Lower lobe of right lung (tissue), 2 donors: ENCODE measurements at regions not wholly inside any gene's neighbourhood (a gene's known extent, or its start where the extent isn't known, plus 50 kb on each side); places are given as distances from the start of the nearest gene placed in this dataset.
"Not testable (repeated sequence)": the region's sequence is repeated elsewhere in the genome, so short reads cannot be mapped to it uniquely, and the experiment has no call there.

Experiments
- ATAC-seq, 2 donors: fragments of 200-7000 bp; cut with Tn5 transposase; one replicate each; pipeline ENCODE4 v1.9.1; 2020 to 2022; ENCODE audit warnings: mild to moderate bottlenecking in 2 of 2, moderate library complexity in 2 of 2
- DNase-seq: peaks from one replicate; pipeline ENCODE4 v3.0.0-alpha.2; 2020
- H3K27ac ChIP-seq: fragments of 200-600 bp; one replicate; pipeline ENCODE4 v1.8.0; 2022
- H3K27me3 ChIP-seq: fragments of 200-600 bp; one replicate; pipeline ENCODE4 v1.8.0; 2022; ENCODE audit warnings: low read depth
- H3K36me3 ChIP-seq: fragments of 200-600 bp; one replicate; pipeline ENCODE4 v1.8.0; 2022; ENCODE audit warnings: mild to moderate bottlenecking
- H3K4me1 ChIP-seq: fragments of 200-600 bp; one replicate; pipeline ENCODE4 v1.8.0; 2022
- H3K4me3 ChIP-seq: fragments of 200-600 bp; one replicate; pipeline ENCODE4 v1.8.0; 2022; ENCODE audit warnings: mild to moderate bottlenecking
- H3K9me3 ChIP-seq: fragments of 200-600 bp; one replicate; pipeline ENCODE4 v1.8.0; 2022
- CTCF ChIP-seq: fragments of 200-600 bp; IDR thresholded peaks from one replicate; pipeline ENCODE4 v1.8.0; 2022; ENCODE audit warnings: antibody characterized with exemption, mild to moderate bottlenecking
- intact Hi-C: fragments of 100-400 bp; cut with DNase I; formaldehyde crosslinking; loops from one replicate; pipeline ENCODE4 v1.11.0; 2022
- donor health status: DM: no; HTN: yes; CAD: no; lungs with severe emphysema.

DNA sequence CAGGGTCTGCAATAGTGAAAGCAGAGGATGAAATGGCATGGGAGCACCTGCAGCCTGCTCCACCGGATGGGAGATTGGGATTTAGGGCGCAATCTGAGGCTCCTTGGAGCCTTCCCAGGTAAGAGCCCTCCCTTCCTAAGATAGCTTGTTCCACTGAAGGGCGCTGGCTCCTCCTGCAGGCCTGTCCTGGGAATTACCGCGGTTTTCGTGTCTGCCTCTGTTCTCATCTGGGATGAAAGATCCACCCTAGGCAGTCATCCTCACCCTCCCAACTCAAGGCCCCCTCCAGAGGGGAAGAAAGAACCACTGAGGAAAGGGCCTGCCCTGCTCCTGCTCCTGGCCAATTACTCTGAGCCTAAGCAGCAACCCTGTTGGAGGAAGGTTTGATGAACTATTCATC is 547.5 kb downstream of the SMARCA1 start:
- Histone ChIP-seq H3K4me3 (no peak overlapping the region), H3K4me1 (no peaks in the 10 kb centered on the region), H3K36me3 (no peaks in the 10 kb centered on the region), H3K27me3 (no peaks in the 10 kb centered on the region), H3K9me3 (no peaks in the 10 kb centered on the region), H3K27ac (no peak overlapping the region)
- no peak for DNase-seq
- peak in 1 of 2 donors; percentile 56 for ATAC-seq
- peak; percentile 30 for TF ChIP-seq CTCF
- intact Hi-C loops = no loop called here

GRCh38 chrX:128973033-128973432 is 550.3 kb downstream of the SMARCA1 start:
- H3K36me3 ChIP-seq = no peaks in the 10 kb centered on the region
- H3K4me3 ChIP-seq = no peak overlapping the region
- H3K4me1 ChIP-seq = no peaks in the 10 kb centered on the region
- DNase-seq (no peak), ATAC-seq (no peak)
- no peak for TF ChIP-seq CTCF
- H3K27ac ChIP-seq = no peak overlapping the region
- H3K9me3 ChIP-seq = no peaks in the 10 kb centered on the region
- intact Hi-C loops = no loop called here
- H3K27me3 ChIP-seq = no peaks in the 10 kb centered on the region

GRCh38 chrX:128961290-128961689 is 562.0 kb downstream of the SMARCA1 start:
- H3K9me3 ChIP-seq = no peaks in the 10 kb centered on the region
- no peaks in the 10 kb centered on the region for H3K27me3 ChIP-seq
- DNase-seq (no peak), ATAC-seq (no peak)
- H3K4me1 ChIP-seq = no peaks in the 10 kb centered on the region
- H3K4me3 ChIP-seq = no peak overlapping the region
- no peak for TF ChIP-seq CTCF
- H3K27ac ChIP-seq = no peak overlapping the region
- H3K36me3 ChIP-seq = no peaks in the 10 kb centered on the region
- intact Hi-C loops = no loop called here

GRCh38 chrX:128954697-128955096 is 568.6 kb downstream of the SMARCA1 start:
- ATAC-seq, DNase-seq, intact Hi-C loops, H3K27me3 ChIP-seq, H3K4me1 ChIP-seq, H3K36me3 ChIP-seq, H3K27ac ChIP-seq, H3K9me3 ChIP-seq, H3K4me3 ChIP-seq: not testable (repeated sequence)

DNA sequence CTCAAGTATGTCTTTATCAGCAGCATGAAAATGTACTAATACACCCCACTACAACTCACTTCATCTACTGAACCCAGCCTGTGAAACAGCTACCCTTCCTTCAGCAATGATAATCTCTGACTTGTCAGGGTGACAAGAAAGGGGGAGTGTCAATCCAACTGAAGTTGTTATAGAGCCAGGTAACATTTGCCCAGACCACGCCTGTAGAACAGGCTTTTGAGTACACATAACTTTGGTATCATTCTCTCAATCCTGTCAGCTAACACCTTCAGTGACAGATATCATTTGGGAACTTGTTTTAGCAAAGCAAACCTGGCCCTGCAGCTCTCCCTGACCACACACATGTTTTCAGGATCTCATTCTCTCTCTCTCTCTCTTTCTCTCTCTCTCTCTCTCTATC is 592.2 kb downstream of the SMARCA1 start:
- DNase-seq (no peak), ATAC-seq (no peak)
- H3K36me3 ChIP-seq = no peaks in the 10 kb centered on the region
- TF ChIP-seq CTCF = no peak
- no peak overlapping the region for H3K27ac ChIP-seq
- no peaks in the 10 kb centered on the region for H3K27me3 ChIP-seq
- H3K4me1 ChIP-seq = no peaks in the 10 kb centered on the region
- H3K9me3 ChIP-seq = no peaks in the 10 kb centered on the region
- H3K4me3 ChIP-seq = no peak overlapping the region
- intact Hi-C loops = no loop called here

GRCh38 chrX:128929271-128930057 is 593.8 kb downstream of the SMARCA1 start:
- no peaks in the 10 kb centered on the region for H3K4me1 ChIP-seq
- H3K27ac ChIP-seq = no peak overlapping the region
- intact Hi-C loops = no loop called here
- H3K9me3 ChIP-seq = no peaks in the 10 kb centered on the region
- ATAC-seq (no peak), DNase-seq (no peak)
- H3K27me3 ChIP-seq = no peaks in the 10 kb centered on the region
- no peaks in the 10 kb centered on the region for H3K36me3 ChIP-seq
- no peak overlapping the region for H3K4me3 ChIP-seq
- no peak for TF ChIP-seq CTCF
